Fibroblast of lung (primary cell): ENCODE measurements at regions not wholly inside any gene's neighbourhood (a gene's known extent, or its start where the extent isn't known, plus 50 kb on each side); places are given as distances from the start of the nearest gene placed in this dataset.
"Not testable (repeated sequence)": the region's sequence is repeated elsewhere in the genome, so short reads cannot be mapped to it uniquely, and the experiment has no call there.

Experiments
- CTCF ChIP-seq, 2 donors: IDR thresholded peaks in 1 of 2; conservative IDR thresholded peaks in 1 of 2; 1 replicate in 1 of 2; 2 replicates in 1 of 2; pipeline ENCODE4 v1.5.1; 2011 to 2012; ENCODE audit warnings: low read length in 2 of 2, control low read depth in 1 of 2, inconsistent platforms in 1 of 2, low read depth in 1 of 2, mild to moderate bottlenecking in 1 of 2
- EZH2 ChIP-seq: IDR thresholded peaks from 2 replicates; pipeline ENCODE4 v1.5.1; 2012; ENCODE audit warnings: low read length, control low read depth, mild to moderate bottlenecking; ENCODE audit errors: missing control alignments

- not testable (repeated sequence) for TF ChIP-seq CTCF (conservative IDR thresholded peaks at IDR 0.05 in 1 of 2, IDR thresholded peaks at IDR 0.05 in 1 of 2; ENCODE audit: low read depth in 1 of 2, low read length in 2 of 2); EZH2
These were observed 77.2 kb downstream of the CDO1 start for GRCh38 chr5:115739245-115739644.
